ENCODE measurements at regions not wholly inside any gene's neighbourhood (a gene's known extent, or its start where the extent isn't known, plus 50 kb on each side); places are given as distances from the start of the nearest gene placed in this dataset.

- Histone ChIP-seq H2AFZ (no peak overlapping the region), H3K27ac (no peak overlapping the region), H3K4me3 (no peak overlapping the region), H3K9me3 (ENCODE audit: insufficient read depth, low read depth) (no peaks in the 10 kb centered on the region), H3K27me3 (ENCODE audit: insufficient read depth, low read depth) (peaks cover 44% of the 10 kb centered on the region), H3K4me2 (no peak overlapping the region), H3F3A (ENCODE audit: insufficient read depth, low read depth) (no peaks in the 10 kb centered on the region), H4K20me1 (ENCODE audit: insufficient read depth) (no peaks in the 10 kb centered on the region), H3K9me2 (ENCODE audit: insufficient read depth) (no peaks in the 10 kb centered on the region), H3K79me2 (ENCODE audit: low read depth) (no peaks in the 10 kb centered on the region), H3K4me1 (replicated peaks; ENCODE audit: insufficient read depth) (no peaks in the 10 kb centered on the region), H3K36me3 (ENCODE audit: low read depth) (no peaks in the 10 kb centered on the region)
- DNase-seq = no peak
- no TSS peak for BruUV-seq (replicated peaks)
- TF ChIP-seq CTCF (conservative IDR thresholded peaks at IDR 0.05) = no peak
- no peak for TF ChIP-seq EZH2 (IDR thresholded peaks at IDR 0.05; ENCODE audit: low read depth)
- intact Hi-C loops (cut with micrococcal nuclease; ENCODE audit: unreplicated experiment) = no loop called here
- ChIA-PET POLR2A (ENCODE audit: unreplicated experiment) (no interaction called here), CTCF (no interaction called here)
These were observed 400.2 kb upstream of the NPVF start for GRCh38 chr7:25628446-25628845.

- H3K4me2 ChIP-seq = no peak overlapping the region
- H3K9me3 ChIP-seq (ENCODE audit: insufficient read depth, low read depth) = no peaks in the 10 kb centered on the region
- intact Hi-C loops (cut with micrococcal nuclease; ENCODE audit: unreplicated experiment) = no loop called here
- H3K79me2 ChIP-seq (ENCODE audit: low read depth) = no peaks in the 10 kb centered on the region
- H3F3A ChIP-seq (ENCODE audit: insufficient read depth, low read depth) = no peaks in the 10 kb centered on the region
- H3K9me2 ChIP-seq (ENCODE audit: insufficient read depth) = no peaks in the 10 kb centered on the region
- H3K4me1 ChIP-seq (replicated peaks; ENCODE audit: insufficient read depth) = no peaks in the 10 kb centered on the region
- CTCF ChIA-PET = no interaction called here
- H3K4me3 ChIP-seq = no peak overlapping the region
- H4K20me1 ChIP-seq (ENCODE audit: insufficient read depth) = no peaks in the 10 kb centered on the region
- no peak overlapping the region for H2AFZ ChIP-seq
- no TSS peak for BruUV-seq (replicated peaks)
- DNase-seq = no peak
- POLR2A ChIA-PET (ENCODE audit: unreplicated experiment) = no interaction called here
- no peak for TF ChIP-seq CTCF (conservative IDR thresholded peaks at IDR 0.05)
- TF ChIP-seq EZH2 (IDR thresholded peaks at IDR 0.05; ENCODE audit: low read depth) = no peak
- peaks cover 57% of the 10 kb centered on the region for H3K27me3 ChIP-seq (ENCODE audit: insufficient read depth, low read depth)
- no peaks in the 10 kb centered on the region for H3K36me3 ChIP-seq (ENCODE audit: low read depth)
- H3K27ac ChIP-seq = no peak overlapping the region
These were observed 404.3 kb upstream of the NPVF start for GRCh38 chr7:25632616-25633015.

GRCh38 chr7:25633426-25634036 lies 405.2 kb upstream of the NPVF start:
- POLR2A ChIA-PET (ENCODE audit: unreplicated experiment) = no interaction called here
- Histone ChIP-seq H3K27ac (no peak overlapping the region), H2AFZ (no peak overlapping the region), H3K4me1 (replicated peaks; ENCODE audit: insufficient read depth) (no peaks in the 10 kb centered on the region), H3K27me3 (ENCODE audit: insufficient read depth, low read depth) (peaks cover 57% of the 10 kb centered on the region), H3K36me3 (ENCODE audit: low read depth) (no peaks in the 10 kb centered on the region), H3K4me3 (no peak overlapping the region), H3F3A (ENCODE audit: insufficient read depth, low read depth) (no peaks in the 10 kb centered on the region), H3K4me2 (no peak overlapping the region), H4K20me1 (ENCODE audit: insufficient read depth) (no peaks in the 10 kb centered on the region), H3K9me2 (ENCODE audit: insufficient read depth) (no peaks in the 10 kb centered on the region), H3K79me2 (ENCODE audit: low read depth) (no peaks in the 10 kb centered on the region), H3K9me3 (ENCODE audit: insufficient read depth, low read depth) (no peaks in the 10 kb centered on the region)
- DNase-seq = no peak
- intact Hi-C loops (cut with micrococcal nuclease; ENCODE audit: unreplicated experiment) = no loop called here
- no TSS peak for BruUV-seq (replicated peaks)
- no peak for TF ChIP-seq EZH2 (IDR thresholded peaks at IDR 0.05; ENCODE audit: low read depth)
- TF ChIP-seq CTCF (conservative IDR thresholded peaks at IDR 0.05) = no peak
- CTCF ChIA-PET = no interaction called here
